Hematopoietic multipotent progenitor cell treated with erythropoietin and hydrocortisone succinate and interleukin-3 and kit ligand, for 17 days (in vitro differentiated cells): ENCODE measurements at regions not wholly inside any gene's neighbourhood (a gene's known extent, or its start where the extent isn't known, plus 50 kb on each side); places are given as distances from the start of the nearest gene placed in this dataset.
"Not testable (repeated sequence)": the region's sequence is repeated elsewhere in the genome, so short reads cannot be mapped to it uniquely, and the experiment has no call there.

Experiments used
- DNase-seq: peaks from one replicate; pipeline ENCODE4 v3.0.0-alpha.2; 2015; ENCODE audit warnings: low spot score

DNA sequence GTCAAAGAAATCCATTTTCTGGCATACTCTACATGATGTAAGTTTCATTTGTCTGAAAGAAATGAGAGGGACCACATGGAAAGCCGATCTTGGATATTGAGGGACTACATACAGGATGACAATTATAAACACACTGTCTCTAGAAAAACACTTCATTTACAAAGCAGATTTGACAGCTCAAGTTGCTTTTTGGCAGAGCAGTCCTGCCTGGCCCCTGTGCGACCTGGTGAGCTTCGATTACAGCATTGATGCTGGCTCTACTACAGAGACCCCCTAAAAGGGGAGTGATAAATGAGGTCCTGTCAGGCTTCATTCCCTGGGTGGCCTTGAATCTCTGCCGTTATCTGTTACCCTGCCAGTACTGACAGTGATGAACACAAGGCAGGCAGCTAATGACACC is 215.2 kb upstream of the NOCT start:
- DNase-seq, result no peak

- no peak for DNase-seq
Observed at GRCh38 chr4:138798404-138798803, 217.2 kb upstream of the NOCT start.

- no peak for DNase-seq
Observed at GRCh38 chr4:138797646-138798045, 217.9 kb upstream of the NOCT start.

DNA sequence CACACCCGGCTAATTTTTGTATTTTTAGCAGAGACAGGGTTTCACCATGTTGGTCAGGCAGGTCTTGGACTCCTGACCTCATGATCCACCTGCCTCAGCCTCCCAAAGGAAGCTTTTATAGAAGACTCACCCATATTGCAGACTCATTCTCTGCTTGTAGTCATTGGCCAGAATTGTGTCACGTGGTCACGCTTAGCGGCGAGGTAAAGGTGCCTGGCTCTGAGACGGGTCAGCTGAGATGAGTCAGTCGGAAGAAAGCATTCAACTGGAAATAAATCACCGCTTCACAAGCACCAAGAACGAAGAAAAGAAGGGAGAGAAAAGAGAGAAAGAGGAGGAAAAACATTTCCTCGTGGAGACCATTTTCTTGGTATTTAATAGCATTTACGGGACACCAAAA is 218.8 kb upstream of the NOCT start:
- no peak for DNase-seq

GRCh38 chr4:138790706-138791340 is 224.8 kb upstream of the NOCT start:
- no peak for DNase-seq

DNA sequence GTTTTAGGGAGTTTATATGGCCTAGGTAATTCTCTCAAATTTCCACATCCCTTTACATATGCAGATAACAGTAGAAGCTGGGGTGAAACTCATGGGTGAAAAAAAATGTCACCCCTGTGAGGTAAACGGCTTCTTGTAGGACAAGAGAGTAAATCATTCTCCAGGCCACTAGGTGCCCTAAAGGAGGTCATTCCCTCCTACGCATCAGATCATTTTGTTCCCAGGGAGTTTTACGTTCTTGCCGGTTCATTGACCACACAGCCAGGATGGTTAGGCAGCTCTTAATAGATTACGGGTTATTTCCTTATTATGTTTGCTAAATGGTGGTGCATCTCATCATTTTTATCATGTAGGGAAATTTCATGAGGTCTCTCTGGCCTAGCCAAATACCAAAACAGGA is 225.8 kb upstream of the NOCT start:
- no peak for DNase-seq

- no peak for DNase-seq
Observed at GRCh38 chr4:138788857-138789256, 226.7 kb upstream of the NOCT start.

- DNase-seq, result no peak
Observed at GRCh38 chr4:138788267-138788790, 227.3 kb upstream of the NOCT start.

DNA sequence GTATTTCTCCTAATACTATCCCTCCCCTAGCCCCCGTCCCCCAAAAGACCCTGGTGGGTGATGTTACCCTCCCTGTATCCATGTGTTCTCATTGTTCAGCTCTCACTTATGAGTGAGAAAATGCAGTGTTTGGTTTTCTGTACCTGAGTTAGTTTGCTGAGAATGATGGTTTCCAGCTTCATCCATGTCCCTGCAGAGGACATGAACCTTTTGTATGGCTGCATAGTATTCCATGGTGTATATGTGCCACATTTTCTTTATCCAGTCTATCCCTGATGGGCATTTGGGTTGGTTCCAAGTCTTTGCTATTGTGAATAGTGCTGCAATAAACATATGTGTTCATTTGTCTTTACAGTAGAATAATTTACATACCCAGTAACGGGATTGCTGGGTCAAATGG is 235.8 kb upstream of the NOCT start:
- not testable (repeated sequence) for DNase-seq

DNA sequence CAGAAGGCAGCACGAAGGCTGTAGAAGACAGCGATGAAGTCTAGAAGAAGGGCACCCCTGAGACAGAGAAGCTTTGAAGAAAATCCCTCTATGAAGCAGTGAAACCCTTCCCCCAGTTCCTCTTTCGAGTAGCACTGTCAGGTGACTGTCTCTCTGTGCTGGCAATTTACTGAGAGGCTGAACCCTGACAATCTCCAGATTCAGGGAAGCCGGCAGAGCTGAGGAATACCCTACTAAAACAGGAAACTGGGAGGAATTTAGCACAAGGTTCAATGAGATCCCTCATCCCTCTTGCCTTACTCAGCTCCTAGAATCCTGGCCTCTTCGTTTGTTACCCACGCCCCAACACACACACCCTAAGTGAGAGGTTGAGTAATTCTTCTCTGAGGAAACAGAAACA is 239.7 kb upstream of the NOCT start:
- no peak for DNase-seq

- DNase-seq, result no peak
Observed at GRCh38 chr4:138775489-138775888, 240.1 kb upstream of the NOCT start.

GRCh38 chr4:138774940-138775339 is 240.6 kb upstream of the NOCT start:
- no peak for DNase-seq

DNA sequence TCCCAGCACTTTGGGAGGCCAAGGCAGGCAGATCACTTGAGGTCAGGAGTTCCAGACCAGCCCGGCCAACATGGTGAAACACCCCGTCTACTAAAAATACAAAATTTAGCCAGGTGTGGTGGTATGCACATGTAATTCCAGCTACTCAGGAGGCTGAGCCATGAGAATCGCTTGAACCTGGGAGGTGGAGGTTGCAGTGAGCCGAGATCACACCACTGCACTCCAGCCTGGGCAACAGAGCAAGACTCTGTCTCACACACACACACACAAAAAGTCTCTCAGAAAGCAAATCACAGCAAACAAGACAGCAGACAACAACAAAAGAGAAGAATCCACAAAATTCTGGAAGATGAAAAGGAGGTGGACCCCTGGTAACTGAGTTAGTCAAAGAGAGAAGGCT is 241.5 kb upstream of the NOCT start:
- not testable (repeated sequence) for DNase-seq

DNA sequence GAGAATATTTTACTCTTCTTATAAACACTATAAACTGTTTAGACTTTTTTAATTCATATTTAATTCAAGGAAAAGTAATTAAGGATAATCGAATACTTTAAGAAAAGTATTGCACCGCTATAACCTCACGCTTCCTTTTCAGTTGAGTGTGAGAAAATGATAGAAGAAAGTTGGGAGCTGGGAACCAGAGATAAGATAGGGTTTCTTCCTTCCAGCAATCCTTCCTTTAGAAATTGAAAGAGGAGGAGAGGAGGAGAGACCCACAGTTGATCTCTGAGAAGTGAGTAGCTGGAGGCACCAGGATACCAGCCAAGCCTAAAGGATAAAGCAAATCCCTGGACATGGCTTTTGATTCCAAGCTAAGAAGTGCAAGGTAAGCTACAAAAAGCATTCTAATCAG is 242.3 kb upstream of the NOCT start:
- no peak for DNase-seq

- no peak for DNase-seq
Observed at GRCh38 chr4:138772366-138772765, 243.2 kb upstream of the NOCT start.

GRCh38 chr4:138770818-138771217 is 244.8 kb upstream of the NOCT start:
- DNase-seq, result no peak

GRCh38 chr4:138766332-138766731 is 249.2 kb upstream of the NOCT start:
- DNase-seq, result no peak

GRCh38 chr4:138765442-138765841 is 250.1 kb upstream of the NOCT start:
- no peak for DNase-seq

- no peak for DNase-seq
Observed at GRCh38 chr4:138761638-138762220, 253.9 kb upstream of the NOCT start.

DNA sequence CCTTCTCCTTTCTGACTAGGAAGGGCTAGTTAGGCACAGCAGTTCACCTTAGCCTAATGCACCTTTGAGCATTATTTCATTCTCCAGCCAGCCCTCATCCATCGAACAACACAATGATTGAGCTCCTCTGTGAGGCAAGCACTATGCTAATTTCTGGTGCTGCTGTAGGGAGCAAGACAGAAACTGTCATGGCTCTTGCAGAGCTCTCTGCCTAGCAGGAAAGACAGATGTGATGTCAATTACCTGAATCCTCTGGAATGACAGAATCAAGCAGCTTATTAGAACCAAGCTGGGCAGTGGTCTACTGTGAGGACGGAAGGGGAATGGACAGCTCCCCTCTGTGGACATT is 256.1 kb upstream of the NOCT start:
- no peak for DNase-seq

DNA sequence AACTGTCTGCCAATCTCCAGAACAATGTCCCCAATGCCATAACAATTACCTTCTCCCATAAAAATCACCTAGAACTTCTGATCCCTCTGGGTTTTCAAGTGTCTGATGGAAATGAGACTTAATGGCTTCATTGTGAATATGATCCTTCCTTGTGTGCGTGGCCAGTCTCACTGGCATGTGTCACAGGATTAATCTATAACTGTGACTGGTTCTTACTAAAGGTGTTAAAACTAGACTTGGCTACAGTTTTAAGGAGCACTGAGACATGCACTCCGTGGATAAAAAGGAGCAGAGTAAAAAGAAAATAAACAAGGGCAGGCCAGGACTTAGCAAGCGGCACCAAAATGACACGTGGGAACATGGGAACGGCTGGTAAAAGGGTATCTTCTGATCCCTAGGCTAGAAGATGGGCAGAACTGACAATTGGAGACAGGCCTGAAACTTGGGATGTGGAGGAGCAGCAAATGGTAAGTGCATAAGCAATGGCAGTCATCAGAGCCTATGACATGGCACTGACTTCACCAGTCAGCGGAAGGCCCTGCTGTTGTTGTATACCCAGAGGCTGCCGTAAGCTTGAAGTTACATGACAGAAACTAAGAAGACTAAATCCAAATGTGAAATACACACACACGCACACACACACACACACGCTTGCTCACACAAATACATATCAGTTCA is 256.6 kb upstream of the NOCT start:
- DNase-seq, result no peak

- no peak for DNase-seq
Observed at GRCh38 chr4:138758196-138758595, 257.4 kb upstream of the NOCT start.

- DNase-seq, result no peak
Observed at GRCh38 chr4:138757432-138757831, 258.1 kb upstream of the NOCT start.

- DNase-seq, result no peak
Observed at GRCh38 chr4:138756519-138756918, 259.1 kb upstream of the NOCT start.
